ENCODE measurements at regions not wholly inside any gene's neighbourhood (a gene's known extent, or its start where the extent isn't known, plus 50 kb on each side); places are given as distances from the start of the nearest gene placed in this dataset.
"Not testable (repeated sequence)": the region's sequence is repeated elsewhere in the genome, so short reads cannot be mapped to it uniquely, and the experiment has no call there.

DNA sequence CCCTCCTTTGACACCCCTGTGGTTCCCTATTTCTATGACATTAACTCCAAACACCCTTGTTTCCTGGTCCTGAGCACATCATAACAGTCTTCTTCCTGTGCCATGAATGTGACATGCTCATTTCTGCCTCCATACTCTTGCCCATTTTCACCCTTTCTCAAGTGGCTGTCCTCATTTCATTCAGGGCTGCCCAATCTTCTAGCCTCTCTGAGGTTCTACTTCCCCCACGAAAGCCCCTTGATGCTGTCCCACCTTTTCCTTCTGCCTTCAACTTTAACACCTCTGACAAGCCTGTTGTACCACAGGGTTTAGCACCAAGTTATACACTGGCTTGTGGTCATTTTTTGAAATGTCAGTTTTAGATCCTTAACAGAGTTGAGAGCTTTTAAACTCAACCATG, 136.2 kb upstream of the BOD1L1 start:
- DNase-seq = no peak

DNA sequence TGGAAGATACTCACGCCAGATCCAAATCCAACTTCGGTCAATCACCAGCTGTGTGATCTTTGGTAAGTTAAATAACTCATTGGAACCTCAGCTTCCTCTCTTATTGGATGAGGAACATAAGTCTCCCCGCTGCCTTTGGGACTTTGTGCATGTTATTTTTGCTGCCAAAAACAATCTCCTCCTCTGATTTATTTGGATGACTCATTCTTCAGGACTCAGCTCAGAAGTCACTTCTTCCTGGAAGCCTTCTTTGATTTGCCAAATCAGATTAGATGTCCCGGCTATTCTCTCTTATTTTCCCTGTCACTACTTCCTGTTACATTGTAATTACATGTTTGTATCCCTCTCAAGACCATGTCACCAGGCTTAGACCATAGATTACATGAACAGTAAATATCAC, 138.0 kb upstream of the BOD1L1 start:
- DNase-seq = no peak

DNA sequence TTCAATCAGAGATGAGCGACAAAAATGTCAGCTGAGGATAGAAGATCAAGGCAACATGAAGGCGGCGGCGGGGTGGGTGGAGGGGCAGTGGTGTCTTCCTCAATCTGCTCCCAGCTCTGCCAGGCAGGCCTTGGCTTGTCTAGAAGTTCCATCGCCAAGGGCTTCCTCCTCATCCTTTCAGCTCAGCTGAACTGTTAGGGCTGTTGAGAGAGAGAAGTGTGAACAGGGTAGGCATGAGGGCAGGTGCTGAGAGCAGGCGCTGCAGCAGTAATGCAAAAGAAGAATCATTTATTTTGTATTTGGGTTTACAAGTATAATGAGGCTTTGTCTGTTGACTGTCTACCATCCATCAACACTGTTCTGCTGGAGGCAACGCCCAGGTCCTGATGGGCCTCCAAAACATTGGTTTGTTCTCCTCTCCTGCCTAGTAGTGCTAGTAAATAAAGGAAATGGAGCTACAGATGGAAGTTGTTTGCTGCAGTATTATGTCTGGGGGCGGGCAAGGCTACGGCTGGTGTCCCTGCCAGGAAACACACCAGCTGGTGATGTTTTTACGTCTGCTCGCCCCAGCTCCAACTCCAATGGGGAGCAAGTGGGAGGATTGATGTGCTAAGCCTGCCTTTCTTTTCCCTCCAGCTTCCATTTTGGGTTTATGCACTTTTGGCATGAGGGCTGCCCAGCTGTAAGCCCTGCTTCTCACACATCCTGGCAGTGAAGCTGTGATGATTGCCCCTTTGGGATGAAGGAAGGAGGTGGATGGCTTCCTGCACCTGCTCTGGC, 139.4 kb upstream of the BOD1L1 start:
- no peak for DNase-seq

- DNase-seq = no peak
These were observed 149.8 kb upstream of the BOD1L1 start for GRCh38 chr4:13777341-13777740.

DNA sequence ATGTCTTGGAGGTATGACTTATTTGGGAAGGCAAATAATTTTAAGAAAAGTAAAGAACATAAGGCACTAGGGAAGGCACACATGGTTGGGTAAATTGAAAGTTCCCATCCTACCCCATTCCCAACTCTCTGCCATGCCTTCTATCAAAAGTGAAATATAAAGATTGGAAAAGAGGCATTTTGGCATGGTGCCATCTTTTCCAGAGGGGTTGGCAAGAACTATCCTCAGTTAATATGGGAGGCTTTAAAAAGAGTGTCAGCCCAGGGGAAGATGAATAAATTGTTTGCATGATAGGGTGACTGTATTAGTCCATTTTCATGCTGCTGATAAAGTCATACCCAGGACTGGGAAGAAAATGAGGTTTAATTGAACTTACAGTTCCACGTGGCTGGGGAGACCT, 150.8 kb upstream of the BOD1L1 start:
- no peak for DNase-seq

GRCh38 chr4:13782231-13782630, 154.7 kb upstream of the BOD1L1 start:
- DNase-seq = no peak

GRCh38 chr4:13783800-13784411, 156.4 kb upstream of the BOD1L1 start:
- no peak for DNase-seq

DNA sequence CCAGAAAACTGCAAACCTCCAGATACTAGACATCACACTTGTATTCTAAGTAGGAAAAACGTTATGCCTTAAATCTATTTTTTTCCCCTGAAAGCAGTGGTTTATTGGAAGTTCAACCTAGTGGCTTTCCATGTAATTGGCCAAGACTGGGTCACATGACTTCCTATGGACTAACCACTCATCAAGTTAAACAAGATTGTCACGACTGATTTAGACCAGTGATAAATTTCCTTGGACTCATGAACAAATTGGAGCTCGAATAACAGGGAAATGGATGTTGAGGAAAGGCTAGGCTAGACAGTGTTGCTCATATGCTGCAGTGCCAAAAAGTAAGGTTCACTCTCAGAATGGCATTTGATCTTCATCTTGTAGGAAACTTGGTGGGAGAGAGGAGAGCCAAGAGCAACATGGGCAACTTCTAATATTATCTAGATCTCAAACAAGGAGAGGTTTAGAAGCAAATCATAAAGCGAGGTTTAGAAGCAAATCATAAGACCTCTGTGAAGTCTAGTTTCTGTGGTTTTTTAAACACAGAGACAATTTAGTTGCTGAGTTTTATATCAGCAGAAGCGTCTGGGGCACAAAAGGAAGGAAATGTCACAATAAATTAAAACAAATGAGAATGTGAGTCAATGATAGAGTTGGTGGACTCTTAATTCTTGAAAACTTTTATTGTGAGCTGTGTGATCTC, 165.6 kb upstream of the BOD1L1 start:
- no peak for DNase-seq

- DNase-seq = no peak
These were observed 167.5 kb upstream of the BOD1L1 start for GRCh38 chr4:13794819-13795565.

- no peak for DNase-seq
These were observed 169.5 kb upstream of the BOD1L1 start for GRCh38 chr4:13797061-13797460.

DNA sequence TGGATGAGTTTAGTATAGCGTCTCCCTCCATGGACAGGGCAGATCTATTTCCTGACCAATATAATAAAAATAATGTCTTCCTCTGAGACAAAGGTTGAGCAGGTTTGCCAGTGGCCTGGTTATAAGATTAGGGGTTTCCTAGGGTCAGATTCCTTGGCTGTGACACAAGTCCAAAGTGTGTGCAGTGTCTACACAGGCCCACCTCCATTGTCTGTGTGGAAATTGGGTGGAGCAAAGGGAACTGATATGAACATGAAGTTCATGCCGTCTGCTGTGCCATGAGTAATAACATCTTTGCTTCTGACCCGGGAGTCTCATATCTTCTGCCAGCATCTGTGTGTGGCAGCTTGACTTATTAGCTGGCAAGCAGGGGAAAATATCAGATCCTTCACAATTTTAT, 187.7 kb upstream of the BOD1L1 start:
- no peak for DNase-seq

- DNase-seq = no peak
These were observed 188.9 kb upstream of the BOD1L1 start for GRCh38 chr4:13816472-13816871.

DNA sequence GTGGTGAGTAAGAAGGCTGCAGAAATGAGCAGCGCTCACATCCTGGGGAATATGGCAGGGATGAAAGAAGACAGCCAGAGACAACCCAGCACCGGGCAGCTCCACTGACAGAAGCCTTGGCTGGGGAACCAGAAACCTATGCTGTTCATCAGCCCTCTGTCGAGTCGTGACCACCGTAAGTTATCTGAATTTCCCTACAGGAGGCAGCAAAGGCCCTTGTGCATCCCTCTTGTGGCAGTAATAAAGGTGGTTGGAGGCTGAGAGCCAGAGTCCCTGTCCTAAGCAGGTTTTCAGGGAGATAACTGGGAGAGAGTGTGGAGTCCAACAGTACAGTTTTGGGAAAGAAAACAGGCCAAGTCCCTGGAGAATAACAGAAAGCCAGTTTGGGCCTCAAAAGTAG, 194.0 kb upstream of the BOD1L1 start:
- no peak for DNase-seq

GRCh38 chr4:13825822-13826221, 198.3 kb upstream of the BOD1L1 start:
- not testable (repeated sequence) for DNase-seq

DNA sequence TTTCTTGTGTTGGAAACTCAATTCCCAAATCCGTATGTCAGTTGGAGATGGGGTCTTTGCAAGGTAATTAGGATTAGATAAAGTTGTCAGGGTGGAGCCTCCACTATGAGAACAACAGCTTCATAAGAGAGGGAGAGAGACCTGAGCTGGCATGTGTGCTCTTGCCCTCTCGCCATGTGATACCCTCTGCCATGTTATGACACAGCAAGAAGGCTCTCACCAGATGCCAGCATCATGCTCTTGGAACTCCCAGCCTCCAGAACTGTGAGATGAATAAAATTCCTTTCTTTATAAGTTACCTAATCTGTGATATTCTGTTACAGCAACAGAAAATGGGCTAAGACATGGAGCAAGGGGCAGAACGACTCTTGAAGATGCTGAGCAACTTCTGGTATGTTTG, 201.9 kb upstream of the BOD1L1 start:
- DNase-seq = no peak

DNA sequence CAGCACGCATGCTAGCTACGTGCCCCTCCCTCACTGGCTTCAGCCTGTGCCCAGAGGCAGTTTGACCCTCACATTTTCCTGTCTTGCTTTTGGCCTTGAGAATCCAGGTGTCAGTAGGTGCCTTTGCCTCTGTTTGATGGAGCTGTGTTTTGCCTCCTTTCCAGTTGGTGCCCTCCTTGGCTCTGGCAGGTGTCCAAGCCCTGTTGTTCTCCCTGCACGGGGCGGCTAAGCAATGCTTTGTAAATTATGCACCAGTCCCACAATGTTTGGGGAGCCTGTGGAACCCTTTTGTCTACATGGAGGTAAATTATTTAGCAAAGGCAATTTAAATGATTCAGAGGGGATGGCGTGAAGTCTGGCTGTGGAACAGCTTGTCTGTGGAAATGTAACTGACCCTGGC, 202.9 kb upstream of the BOD1L1 start:
- DNase-seq = no peak

DNA sequence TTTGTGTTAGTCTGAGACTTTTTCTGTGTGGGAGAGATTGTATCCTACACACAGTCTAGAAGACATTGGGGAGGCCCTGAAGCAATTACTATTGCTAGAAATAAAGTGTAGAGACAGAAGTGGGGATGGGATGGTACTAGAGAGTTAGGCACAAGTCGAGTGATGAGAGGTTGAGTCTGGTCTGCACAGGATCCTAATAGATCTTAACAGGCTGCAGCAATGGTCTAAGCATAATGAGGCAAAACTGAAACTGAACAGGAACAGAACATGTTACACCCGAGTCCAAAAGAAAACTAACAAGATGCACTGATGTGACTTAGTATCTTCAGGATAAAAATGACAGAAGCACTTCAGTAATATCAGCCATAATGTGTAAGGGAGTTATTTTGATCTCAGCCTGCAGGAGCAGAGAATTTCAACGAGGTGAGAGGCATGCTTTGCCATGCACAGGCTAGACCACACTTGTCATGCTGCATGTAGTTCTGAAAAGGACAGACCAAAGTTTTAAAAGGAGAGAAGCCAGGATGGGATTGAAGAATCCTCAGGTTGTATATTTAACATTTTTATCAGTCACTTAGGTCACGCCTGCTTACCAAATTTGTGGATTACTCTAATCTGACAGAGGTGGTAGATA, 205.8 kb upstream of the BOD1L1 start:
- DNase-seq = no peak

- no peak for DNase-seq
These were observed 209.7 kb upstream of the BOD1L1 start for GRCh38 chr4:13836946-13837912.

DNA sequence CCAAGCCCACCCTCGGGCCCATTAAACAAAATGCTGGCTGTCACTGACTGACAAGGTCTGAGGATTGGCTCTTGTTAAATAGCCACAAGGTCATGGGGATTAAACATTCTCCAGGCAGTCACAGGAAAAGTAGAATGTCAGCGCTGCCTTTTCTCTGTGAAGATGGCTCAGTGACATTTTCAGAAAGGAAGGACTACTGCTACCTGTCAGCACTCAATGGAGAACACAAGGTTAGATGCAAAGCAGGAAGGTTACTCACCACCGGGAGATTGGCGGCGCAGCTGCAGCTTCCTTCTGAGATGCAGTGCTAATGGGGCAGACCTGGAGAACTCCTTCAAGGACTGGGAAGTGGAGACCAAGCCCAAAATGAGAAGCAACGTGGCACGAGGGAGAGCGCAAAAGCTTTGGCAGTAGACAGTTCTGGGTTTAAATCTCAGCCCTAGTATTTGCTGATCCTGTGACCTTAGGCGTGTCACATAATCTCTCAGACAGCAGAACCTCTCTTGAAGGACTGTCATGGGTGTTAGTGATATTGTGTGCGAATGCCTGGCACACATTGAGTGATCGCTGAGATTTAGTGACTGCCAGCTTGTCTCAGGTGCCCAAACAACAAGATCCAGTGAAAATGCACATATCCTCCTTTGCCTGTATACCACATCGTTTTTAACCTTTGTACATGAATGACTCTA, 213.1 kb upstream of the BOD1L1 start:
- DNase-seq = no peak

DNA sequence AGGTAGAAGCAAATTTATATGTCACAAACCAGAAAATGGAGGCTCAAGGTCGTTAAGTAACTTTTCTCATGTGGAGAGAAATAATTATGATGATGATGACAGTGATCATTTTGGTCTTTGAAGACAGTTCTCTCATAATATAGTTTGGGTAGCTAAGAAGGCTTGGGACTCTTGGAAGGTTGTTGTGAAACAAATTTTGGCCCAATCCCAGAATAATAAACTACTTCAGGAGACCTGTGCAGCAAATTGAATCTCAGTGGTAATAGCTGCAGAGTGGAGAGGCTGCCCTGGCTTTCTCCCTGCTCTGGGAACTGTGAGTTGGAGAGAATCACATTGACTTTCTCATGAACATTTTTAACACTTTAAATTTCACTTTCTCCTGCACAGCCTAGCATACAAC, 217.2 kb upstream of the BOD1L1 start:
- no peak for DNase-seq

DNA sequence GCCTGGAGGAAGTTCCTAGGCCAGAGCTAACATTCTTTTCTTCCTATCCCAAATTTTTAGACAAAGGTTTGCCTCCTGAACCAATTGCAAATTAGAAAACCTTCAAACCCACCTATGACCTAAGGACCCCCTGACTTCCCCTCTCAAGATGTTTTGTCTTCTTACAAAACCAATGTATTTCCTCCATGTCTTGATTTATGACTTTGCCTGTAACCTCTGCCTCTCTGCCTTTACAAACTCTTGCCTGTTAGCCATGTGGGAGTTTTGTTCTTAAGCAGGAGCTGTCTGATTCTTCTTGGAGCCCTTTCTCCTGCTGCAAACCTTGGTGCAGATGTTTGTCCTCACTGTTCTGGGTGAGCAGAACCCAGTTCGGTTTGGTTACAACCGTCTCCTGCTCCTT, 222.3 kb upstream of the BOD1L1 start:
- DNase-seq = no peak

Data from stimulated activated CD4-positive, alpha-beta T cell treated with anti-CD3 and anti-CD28 coated beads, Interleukin-4, amount 100 ng/mL, for 1 hour (primary cell).